ENCODE measurements at regions not wholly inside any gene's neighbourhood (a gene's known extent, or its start where the extent isn't known, plus 50 kb on each side); places are given as distances from the start of the nearest gene placed in this dataset.

DNA sequence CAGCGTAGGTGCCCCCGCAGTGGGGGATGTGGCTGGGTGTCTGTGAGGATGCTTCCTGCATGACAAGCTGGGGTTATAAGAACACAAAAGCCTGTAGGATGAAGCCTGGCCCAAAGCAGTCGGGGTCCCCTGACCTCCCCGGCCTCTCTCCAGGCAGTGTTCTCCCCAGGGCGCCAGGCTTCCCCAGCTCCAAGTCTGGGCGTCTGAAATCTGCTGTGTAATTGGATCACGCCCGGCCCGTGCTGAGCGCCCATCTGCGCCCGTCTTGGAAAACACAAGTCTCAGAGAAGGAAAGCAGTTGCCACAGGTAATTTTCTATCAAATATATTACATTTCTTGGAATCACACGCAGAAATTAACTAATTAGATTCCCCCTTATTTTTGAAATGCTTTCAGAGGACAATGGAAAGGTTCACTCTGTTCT is 233.3 kb downstream of the CTTN start:
- DNase-seq: no peak

DNA sequence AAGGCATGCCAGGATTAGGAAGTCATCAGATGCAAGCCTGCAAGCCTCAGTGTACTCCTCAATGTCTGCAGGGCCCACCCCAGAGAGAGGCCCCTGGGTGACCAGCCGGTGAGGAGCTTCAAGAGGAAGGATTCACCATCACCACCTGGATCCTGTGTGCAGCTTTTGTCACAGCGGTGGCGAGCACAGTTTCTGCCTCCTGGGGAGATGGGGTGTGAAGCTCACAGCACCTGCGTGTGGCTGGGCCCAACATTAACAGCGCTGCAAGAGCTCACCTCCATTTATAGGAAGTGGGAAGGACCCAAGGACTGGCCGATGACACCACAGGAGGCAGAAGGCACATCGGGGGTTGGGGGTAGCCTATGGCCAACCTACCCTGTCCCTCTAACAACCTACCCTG is 235.3 kb downstream of the CTTN start:
- DNase-seq: no peak

DNA sequence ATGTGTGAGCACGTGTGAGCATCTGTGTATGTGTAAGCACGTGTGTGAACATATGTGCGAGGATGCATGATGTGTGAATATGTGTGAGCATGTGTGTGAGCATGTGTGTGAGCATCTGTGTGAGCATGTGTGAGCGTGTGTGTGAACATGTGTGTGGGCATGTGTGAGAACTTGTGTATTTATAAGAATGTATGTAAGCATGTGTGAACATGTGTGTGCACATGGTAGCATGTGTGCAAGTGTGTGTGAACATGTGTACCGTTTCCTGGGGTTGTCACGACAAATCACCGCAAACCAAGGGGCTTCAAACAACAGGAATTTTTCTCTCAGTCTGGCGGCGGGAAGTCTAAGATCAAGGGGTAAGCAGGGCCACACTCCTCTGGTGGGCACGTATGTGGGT is 238.3 kb downstream of the CTTN start:
- no peak for DNase-seq

DNA sequence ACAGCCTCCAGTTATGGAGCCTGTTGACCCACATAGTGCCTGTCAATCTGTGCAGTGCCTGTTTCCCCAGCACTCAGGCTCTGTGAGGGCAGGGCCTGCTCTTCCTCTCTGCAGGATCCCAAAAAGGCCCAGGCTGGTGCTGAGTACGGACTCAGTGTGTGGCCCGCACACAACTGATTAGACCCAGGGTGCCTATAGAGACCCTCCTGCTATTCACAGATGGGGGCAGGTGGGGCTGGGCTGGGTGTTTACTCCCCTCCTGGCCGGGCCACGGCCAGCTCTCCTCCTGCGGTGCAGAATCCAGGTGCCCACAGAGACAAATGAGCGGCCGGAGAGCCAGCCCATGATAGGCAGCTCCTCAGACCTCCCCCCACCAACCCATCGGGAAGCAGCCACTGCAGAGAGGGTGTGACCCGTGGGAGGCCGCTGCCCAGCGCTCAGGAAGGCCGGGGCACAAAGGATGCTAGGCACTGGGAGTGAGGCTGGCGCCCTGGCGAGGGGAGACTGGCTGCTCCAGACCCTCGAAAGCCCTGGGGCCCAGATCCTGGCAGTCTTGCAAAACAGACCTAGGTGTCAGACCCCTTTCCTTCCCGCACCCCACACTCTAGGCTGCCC is 239.0 kb downstream of the CTTN start:
- no peak for DNase-seq

DNA sequence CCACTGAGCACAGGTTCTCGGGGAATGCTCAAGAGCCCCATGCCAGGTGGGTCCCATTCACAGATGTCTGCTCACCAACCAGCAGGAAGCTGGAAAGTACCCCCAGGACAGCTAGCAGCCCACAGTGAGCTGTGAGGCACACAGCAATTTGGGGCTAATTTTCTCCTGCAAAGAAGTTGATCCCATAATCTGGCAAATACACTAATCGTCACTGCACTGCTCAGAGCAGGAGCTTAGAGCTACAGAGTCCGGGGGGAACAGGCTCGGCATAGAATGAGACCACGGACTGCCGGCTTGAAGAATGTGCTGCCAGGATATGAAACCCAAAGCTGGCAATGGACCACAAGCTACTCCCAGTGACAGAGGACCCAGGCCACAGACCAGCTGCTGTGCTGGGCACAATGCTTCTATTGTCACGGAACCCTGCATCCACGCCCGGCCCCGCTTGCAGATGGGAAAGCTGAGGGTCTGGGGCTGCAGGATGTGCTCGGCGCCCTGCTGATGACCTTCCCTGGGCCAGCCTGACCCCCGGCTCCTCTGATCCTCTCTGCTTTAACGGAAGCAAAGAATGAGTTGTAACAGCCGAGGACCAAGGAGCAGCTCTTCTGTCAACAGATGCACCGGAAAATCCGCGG is 239.7 kb downstream of the CTTN start:
- no peak for DNase-seq

DNA sequence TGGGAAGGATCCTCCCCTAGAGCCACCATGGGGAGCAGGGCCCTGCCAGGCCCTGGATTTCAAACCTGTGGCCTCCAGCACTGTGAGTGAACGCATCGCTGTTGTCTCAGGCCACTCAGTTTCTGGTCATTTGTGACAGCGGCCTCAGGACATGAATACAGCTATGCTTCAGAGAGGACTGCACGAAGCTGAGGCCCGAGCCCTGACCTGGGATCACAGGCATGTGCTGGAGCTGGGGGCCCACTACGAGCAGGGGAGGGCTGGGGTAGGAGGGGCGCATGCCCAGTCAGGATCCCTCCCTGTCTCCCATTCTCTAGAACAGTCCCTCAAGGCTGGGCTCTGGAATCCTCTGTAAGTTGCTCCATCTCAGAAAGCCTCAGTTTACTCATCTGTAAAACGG is 242.1 kb downstream of the CTTN start:
- no peak for DNase-seq

DNA sequence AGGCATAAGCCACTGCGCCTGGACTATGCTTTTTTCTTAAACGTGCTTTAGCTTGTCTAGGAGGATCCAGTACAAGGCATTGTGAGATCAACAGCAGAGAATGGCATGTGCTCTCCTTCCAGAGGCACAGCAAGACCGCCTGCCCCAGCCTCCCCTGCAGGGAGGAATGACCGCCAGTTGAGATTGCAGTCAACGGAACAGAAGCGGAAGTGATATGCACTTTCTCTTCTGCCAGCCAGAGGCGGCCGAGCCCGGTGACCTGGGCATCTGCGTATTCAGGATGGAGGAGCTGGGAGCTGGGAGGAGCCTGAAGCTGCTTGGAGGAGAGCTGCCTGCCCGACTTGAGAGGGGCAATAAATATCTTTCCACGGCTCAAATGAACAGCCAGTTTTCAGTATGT is 243.0 kb downstream of the CTTN start:
- no peak for DNase-seq

DNA sequence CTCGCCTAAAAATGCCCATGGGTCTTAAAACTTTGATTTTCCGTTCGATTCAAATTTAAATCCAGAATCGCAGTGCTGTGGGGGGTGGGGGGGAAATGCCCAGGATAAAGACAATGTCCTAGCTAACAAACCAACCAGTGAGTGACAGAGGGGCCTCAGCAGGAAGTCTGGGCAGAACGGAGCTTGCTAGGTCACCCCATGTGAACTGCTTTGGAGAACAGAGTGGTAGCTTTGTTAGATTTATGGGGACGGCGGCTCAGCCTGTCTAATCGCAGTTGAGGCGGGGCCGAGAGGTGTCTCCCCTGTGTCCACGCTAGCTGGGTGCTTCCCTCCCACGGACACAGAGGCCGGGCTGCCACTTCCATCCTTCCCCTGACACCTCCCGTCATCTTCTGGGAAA is 243.9 kb downstream of the CTTN start:
- DNase-seq: no peak

DNA sequence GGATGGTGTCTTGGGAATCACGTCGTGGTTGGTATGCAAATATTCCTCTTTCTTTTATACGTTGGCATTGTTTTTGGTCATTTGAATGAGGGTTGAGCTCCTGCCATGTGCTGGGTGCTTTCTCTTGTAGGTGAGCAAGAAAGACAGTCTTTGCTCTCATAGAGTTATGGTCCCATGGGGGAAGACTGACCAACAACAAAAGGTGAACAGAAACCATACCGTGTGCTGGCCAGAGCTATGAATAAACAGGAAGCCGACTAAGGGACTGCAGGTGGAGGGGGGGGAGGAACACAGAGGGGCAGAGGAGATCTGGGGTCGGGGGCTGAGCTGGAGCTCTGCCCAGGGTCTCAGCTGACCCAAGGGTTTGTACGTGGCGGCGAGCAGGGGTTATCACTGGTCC is 245.3 kb downstream of the CTTN start:
- no peak for DNase-seq

DNA sequence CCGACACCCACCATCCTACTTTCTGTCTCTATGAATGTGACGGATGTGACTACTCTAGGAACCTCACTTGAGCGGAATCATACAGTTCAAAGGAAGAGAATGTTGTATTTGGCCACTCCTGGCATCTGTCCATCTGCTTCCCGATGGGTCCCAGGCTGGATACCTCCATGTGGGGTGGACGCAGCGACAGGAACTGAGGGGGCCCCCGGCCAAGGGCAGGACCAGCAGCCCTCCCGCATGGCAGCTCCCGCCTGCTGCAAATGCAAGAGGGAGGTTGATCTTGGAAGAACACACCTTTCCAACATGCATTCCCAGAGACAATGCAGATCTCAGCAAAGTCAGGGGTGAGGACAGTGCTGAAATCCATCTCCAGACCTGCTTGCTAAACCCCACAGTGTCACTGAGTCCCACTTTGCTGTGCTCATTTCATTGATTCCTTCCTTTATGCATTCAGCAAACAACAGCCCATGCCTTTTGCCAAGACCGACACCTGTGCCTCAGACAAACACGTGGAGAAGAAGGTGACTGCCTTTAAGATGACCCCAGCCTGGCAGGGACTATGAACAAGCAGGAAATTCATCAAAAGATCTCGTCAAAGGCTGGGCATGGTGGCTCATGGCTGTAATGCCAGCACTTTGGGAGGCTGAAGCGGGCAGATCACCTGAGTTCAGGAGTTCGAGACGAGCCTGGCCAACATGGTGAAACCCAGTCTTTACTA is 246.2 kb downstream of the CTTN start:
- DNase-seq: no peak

DNA sequence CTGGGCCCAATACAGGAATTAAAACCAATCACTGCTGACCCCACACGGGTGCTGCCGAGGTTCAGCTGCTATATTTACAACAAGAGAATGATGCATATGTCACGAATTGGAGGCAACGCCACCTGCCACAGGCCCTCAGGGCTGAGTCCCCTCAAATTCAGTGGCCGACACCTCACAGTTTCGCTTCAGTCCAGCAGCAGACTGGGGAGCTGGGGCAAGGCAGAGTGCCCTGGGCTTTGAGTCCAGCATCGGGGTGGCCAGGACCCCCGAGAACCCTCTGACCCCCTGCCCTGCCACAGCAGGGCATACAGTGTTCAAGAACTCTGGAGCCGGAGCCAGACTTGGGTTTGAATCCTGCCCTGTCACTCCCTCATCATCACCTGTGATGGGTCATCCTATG is 247.2 kb downstream of the CTTN start:
- DNase-seq: no peak

DNA sequence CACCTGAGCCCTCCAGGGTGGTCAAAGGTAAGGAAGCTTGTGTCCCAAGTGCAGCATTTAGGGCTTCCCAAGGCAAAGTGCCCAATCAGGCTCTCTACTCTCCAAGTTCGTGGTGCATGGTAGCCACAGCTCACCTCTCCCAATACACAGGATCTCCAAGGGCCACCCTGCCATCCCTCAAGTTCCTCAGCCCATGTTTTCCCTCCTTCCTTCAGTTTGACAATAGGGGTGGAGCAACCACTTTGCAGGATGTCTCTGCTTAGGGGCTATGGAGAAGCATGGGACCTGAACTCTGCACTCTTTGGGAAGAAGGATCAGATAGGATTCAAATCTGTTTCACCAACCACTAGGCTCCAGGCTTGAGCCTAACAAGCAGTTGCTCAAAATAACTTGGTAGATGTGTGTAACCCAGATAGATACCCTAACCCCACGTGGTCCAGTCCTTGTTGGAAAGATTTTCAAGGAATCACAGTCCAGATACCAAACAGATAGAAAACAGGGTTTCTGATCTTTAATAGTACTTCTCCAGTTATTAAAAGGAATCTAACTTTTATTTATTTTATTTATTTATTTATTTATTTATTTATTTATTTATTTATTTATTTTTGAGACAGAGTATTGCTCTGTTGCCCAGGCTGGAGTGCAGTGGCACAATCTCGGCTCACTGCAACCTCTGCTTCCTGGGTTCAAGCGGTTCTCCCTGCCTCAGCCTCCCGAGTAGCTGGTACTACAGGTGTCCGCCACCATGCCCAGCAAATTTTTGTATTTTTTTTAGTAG is 248.1 kb downstream of the CTTN start:
- DNase-seq: no peak

DNA sequence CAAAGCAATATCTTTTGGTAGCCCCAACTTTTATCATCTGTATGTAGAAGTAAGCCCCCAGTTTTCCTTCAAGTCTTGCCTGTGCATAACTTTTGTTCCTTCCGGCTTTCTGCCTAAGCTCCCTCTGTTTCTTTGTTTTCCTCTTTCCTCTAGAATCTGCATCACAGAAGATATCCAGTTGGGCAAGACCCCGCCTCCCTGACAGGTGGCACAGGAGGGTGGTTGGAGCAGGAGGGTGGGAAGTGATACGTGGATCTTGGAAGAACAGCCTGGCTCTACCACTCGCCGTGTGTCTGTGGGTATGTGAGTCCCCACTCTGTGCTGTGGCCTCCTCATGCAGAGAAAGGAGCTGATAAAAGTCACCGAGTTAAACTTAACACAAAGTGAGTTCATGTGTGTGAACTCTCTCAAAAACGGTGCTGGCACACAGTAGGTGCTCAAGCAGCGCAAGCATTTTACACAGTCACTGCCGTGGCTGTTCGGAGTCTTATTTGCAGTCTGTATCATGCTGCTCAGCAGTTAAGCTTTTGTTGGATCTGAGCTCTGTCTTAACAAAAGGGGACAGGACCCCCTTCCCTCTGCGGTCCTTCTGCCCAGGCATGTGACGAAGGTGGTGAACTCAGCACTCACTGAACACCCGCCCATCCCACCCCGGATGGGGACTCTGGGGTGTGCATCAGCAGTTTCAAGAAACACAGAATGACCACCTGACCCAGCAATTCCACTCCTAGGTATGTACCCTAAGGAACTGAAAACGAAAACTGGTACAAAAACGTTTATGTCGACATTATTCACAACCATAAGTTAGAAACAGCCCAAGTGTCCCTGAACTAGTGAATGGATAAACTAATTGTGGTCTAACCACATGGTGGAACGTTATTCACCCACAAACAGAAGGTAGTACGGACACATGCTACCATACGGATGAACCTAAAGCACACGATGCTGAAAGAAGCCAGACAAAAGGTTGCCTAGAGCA is 249.1 kb downstream of the CTTN start:
- no peak for DNase-seq

DNA sequence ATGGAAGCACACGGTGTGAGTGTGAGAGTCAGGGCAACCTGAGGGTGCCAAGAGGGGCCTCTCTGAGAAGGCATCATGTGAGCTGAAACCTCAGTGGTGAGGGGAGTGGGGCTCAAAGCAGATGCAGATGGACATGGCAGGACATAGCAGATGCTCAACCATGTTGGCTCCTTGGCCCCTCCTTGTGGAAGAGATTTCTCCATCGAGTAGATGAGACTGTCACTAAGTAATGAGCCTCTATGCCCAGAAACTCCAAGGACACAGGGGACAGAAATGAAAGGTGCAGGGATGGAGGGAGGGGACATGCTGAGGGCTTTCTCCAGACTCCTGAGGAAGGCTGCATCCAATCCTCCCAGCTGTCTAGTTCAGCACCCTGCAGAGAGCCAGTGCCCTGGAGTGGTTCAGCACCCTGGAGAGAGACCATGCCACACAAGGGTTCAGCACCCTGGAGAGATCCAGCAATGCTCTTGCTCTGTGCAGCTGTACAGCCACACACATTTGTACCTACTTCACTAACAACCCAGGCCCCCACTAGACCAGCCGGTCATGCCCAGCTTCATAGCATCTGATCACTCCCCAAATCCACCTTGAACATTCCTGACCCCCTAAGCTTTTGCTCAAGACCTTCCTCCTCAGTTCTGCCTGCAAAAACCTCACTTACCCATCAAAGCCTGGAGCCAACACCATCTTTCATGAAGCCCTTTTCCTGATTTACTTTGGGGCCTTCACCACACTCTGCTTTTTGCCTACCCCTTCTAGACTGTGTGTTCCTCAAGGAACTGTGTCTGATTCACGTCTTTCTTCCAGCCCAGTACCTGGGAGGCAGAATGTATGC is 252.0 kb downstream of the CTTN start:
- DNase-seq: peak in 1 of 2 donors; percentile 13

DNA sequence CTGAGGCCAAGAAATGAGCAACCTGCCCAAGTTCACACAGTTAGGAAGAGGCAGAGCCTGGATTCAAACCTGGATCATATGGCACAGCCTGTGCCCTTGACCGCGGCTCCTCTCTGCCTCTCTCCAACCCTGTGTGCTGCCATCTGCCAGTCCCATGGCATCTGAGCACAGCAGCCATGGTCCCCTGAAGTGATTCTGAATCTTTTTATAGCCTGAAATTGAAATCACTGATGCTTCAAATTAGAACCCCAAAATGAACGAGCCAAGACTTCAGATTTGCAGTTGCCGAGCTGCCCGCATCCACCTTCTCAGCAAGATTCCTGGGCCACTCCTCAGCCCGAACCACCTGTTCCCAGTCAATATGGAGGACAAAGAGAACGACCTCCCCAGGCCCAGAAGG is 252.7 kb downstream of the CTTN start:
- no peak for DNase-seq

DNA sequence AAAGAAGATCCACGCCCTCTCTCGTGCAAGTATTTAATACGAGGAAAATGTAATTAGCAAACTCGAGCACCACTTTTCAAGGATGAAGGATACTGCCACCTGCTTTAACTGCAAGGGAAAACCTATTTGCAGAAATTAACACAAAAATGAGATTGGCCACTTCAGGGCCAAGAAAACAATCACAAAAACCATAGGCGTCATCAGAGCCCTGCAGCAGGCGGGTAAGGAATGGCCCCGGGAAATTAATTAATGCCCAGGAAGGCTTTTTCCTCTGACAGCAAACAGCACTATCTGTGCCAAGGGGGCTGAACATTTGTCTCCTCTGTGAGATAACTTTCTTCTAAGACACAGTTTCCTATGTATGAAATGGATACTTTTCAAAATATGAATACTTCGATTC is 255.7 kb downstream of the CTTN start:
- DNase-seq: no peak

DNA sequence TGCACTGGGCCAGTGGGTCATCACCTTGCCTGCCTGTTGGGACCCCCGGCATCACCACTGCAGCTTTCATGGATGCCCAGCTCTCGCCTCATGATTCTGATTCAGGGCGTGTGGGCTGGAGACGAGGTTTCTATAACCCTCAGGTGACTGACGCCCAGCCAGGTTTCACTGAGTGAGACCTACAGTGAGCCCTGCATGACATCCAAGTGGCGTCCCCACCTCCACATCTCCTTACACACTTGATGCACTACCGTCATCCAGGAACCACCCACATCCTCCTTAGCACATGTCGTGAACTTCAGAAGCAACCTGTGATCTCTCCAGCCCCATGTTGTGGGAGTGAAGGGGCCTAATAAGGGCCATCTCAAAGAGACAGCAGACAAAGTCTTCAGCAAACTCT is 257.5 kb downstream of the CTTN start:
- no peak for DNase-seq

DNA sequence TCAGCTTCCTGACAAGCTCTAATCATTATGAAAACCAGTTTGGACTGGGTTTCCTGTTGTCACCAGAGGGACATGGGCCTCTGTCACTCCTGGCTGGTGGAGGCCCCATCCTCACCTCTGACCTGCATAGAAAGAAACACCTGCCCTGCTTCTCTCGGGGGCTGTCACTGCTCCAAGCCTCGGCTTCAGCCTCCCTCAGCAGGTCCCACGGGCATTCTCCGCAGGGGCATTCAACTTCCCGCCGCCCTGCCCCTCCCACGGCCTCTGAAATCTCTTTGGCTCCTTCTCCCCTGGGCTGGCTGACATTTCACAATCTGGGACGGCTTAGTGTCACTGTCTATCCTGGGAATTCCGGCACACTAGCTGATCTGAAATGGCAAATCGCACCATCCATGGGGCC is 257.9 kb downstream of the CTTN start:
- no peak for DNase-seq

DNA sequence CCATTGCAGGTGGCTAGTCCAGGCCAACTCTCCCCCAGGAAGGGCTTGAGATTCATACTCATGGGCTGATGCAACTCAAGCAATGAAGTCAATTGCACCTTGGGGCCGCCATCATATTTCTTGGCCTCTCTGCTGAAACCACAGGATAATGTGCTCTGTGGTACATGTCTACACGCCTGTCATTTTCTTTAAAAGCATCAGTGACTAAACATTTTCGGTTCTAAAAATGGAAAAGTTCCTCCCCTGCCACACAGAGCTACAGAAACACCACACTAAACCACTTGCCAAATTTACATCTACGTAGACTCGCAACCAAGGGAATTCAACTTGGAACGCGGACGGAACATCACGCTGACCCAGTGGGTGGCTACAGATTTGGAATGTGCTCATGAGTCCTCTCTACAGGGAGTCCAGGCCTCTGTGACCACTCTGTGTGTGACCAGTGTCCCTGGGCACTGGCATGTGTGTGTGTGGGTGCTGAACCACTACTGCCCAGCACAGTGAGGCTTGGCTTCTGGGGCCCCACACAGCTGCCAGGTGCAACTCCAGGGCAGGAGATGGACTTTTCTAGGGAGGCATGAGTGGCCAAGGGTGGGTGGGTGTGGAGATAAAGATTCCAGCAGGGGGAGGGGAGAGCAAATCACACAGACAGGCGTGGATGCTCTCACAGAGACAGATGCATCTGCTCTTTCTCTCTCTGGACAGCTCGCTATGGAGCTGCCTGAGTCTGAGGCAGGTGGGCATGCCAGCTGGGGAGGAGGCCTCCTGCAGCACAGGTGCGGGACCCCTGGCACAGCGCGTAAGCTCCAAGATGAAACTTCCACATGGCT is 261.9 kb downstream of the CTTN start:
- no peak for DNase-seq

DNA sequence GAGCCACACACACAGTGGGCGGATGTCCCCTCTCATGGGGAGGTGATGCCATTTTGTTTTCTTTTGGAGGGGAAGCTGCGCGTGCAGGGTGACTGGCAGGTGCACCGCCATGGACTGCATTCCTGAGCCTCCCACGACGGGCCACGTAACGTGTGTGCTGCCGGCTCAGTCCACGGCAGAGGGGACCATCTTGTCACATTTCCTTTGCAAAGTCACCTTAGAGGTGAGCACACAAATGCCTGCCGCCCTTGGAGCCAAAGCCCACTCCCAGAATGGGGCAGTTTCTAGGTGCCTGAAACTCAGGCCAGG is 262.5 kb downstream of the CTTN start:
- no peak for DNase-seq
